HL-60 (cell line): ENCODE measurements at regions not wholly inside any gene's neighbourhood (a gene's known extent, or its start where the extent isn't known, plus 50 kb on each side); places are given as distances from the start of the nearest gene placed in this dataset.

Experiments
- GABPA ChIP-seq: IDR thresholded peaks from 2 replicates; pipeline ENCODE4 v1.6.1; 2012; ENCODE audit warnings: low read depth
- TF ChIP-seq, protein P1 (sequence below): IDR thresholded peaks from one replicate; pipeline ENCODE4 v1.5.1; 2011; ENCODE audit warnings: low read length, control low read depth, inconsistent platforms; ENCODE audit not compliant: insufficient read depth

DNA sequence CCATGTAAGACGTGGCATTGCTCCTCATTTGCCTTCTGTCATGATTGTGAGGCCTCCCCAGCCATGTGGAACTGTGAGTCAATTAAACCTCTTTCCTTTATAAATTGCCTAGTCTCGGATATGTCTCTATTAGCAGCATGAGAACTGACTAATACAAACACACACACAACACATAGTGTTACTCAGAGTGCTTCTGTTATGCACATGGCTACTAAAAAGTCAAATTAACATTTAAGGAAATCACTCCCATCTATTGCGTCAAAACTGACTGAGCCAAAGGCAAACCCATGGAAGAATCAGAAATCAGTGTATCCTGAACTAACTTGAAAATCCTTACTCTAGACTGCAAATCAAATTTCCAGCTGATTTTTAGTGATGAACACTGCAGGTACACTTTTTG is 209.2 kb downstream of the RBM26 start:
- TF ChIP-seq GABPA, result no peak
- TF ChIP-seq, protein P1, sequence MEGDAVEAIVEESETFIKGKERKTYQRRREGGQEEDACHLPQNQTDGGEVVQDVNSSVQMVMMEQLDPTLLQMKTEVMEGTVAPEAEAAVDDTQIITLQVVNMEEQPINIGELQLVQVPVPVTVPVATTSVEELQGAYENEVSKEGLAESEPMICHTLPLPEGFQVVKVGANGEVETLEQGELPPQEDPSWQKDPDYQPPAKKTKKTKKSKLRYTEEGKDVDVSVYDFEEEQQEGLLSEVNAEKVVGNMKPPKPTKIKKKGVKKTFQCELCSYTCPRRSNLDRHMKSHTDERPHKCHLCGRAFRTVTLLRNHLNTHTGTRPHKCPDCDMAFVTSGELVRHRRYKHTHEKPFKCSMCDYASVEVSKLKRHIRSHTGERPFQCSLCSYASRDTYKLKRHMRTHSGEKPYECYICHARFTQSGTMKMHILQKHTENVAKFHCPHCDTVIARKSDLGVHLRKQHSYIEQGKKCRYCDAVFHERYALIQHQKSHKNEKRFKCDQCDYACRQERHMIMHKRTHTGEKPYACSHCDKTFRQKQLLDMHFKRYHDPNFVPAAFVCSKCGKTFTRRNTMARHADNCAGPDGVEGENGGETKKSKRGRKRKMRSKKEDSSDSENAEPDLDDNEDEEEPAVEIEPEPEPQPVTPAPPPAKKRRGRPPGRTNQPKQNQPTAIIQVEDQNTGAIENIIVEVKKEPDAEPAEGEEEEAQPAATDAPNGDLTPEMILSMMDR, result no peak
